IMR-90 (cell line): ENCODE measurements at regions not wholly inside any gene's neighbourhood (a gene's known extent, or its start where the extent isn't known, plus 50 kb on each side); places are given as distances from the start of the nearest gene placed in this dataset.
A peak's percentile ranks its signal among the peaks of the same experiment; 100 is the strongest.

Source experiments
- ATAC-seq: fragments of 200-7000 bp; cut with Tn5 transposase; 2 replicates; pipeline ENCODE4 v1.9.1; 2020; ENCODE audit warnings: low read depth, mild to moderate bottlenecking, moderate library complexity
- BruUV-seq: library from RNA; stranded (reverse); fragments of 400-500 nt; replicated peaks from 2 replicates; lab custom pipeline; 2021; lab: Mats Ljungman, UMichigan
- CTCF ChIA-PET: fragments of 300-600 bp; formaldehyde crosslinking; extraction: SDS; loops from one replicate; lab custom pipeline; 2021; ENCODE audit warnings: antibody characterized with exemption; lab: Yijun Ruan, JAX
- POLR2A ChIA-PET: fragments of 300-600 bp; sonication (Branson Sonifier 250); formaldehyde crosslinking; loops from one replicate; lab custom pipeline; 2022; ENCODE audit warnings: antibody characterized with exemption; ENCODE audit not compliant: unreplicated experiment; lab: Charles Lee
- DNase-seq: peaks from one replicate; pipeline ENCODE4 v3.0.0; 2013
- H2AFZ ChIP-seq: replicated peaks from 2 replicates; pipeline ENCODE3; 2013; ENCODE audit warnings: low read length, mild to moderate bottlenecking; ENCODE audit not compliant: poor library complexity
- H2AK5ac ChIP-seq: 2 replicates; pipeline ENCODE4 v1.6.1; 2013; ENCODE audit warnings: low read depth, low read length, inconsistent platforms
- H2AK9ac ChIP-seq: replicated peaks from 2 replicates; pipeline ENCODE3; 2013; ENCODE audit warnings: mild to moderate bottlenecking, low read depth, low read length, moderate library complexity; ENCODE audit not compliant: poor library complexity
- H2BK120ac ChIP-seq: 2 replicates; pipeline ENCODE4 v1.6.1; 2013; ENCODE audit warnings: low read depth, low read length, inconsistent platforms
- H2BK15ac ChIP-seq: 3 replicates; pipeline ENCODE4 v1.6.1; 2013; ENCODE audit warnings: low read depth, low read length, inconsistent platforms
- H2BK20ac ChIP-seq: 2 replicates; pipeline ENCODE4 v1.6.1; 2013; ENCODE audit warnings: low read depth, mild to moderate bottlenecking, inconsistent platforms, low read length, moderate library complexity
- H2BK5ac ChIP-seq: 2 replicates; pipeline ENCODE4 v1.6.1; 2013; ENCODE audit warnings: mild to moderate bottlenecking, low read depth, low read length, inconsistent platforms; ENCODE audit not compliant: poor library complexity, severe bottlenecking
- H3K14ac ChIP-seq: replicated peaks from 2 replicates; pipeline ENCODE4 v1.6.1; 2013; ENCODE audit warnings: low read depth, low read length, inconsistent platforms
- H3K18ac ChIP-seq: 2 replicates; pipeline ENCODE4 v1.6.1; 2013; ENCODE audit warnings: low read depth, low read length, control low read depth
- H3K23ac ChIP-seq: 2 replicates; pipeline ENCODE4 v1.6.1; 2013; ENCODE audit warnings: low read depth, low read length, inconsistent platforms
- H3K27ac ChIP-seq: 2 replicates; pipeline ENCODE4 v1.5.1; 2013; ENCODE audit warnings: mild to moderate bottlenecking, control low read depth, low read length; ENCODE audit not compliant: insufficient read depth
- H3K27me3 ChIP-seq: 2 replicates; pipeline ENCODE4 v1.6.1; 2013; ENCODE audit warnings: low read length; ENCODE audit not compliant: control insufficient read depth, insufficient read depth
- H3K36me3 ChIP-seq: 2 replicates; pipeline ENCODE4 v1.6.1; 2013; ENCODE audit warnings: low read length, mixed read lengths; ENCODE audit not compliant: control insufficient read depth, insufficient read depth
- H3K4ac ChIP-seq: 2 replicates; pipeline ENCODE4 v1.6.1; 2013; ENCODE audit warnings: low read depth, low read length, inconsistent platforms
- H3K4me1 ChIP-seq: 2 replicates; pipeline ENCODE4 v1.6.1; 2013; ENCODE audit warnings: low read length, mixed read lengths; ENCODE audit not compliant: control insufficient read depth, insufficient read depth
- H3K4me2 ChIP-seq: 2 replicates; pipeline ENCODE4 v1.6.1; 2013; ENCODE audit warnings: low read depth, mild to moderate bottlenecking, control low read depth, low read length, moderate library complexity
- H3K4me3 ChIP-seq: 2 replicates; pipeline ENCODE4 v1.5.1; 2013; ENCODE audit warnings: low read depth, mild to moderate bottlenecking, control low read depth, low read length, moderate library complexity; ENCODE audit not compliant: insufficient read depth
- H3K56ac ChIP-seq: 2 replicates; pipeline ENCODE4 v1.6.1; 2013; ENCODE audit warnings: low read length, inconsistent platforms; ENCODE audit not compliant: insufficient read depth; ENCODE audit errors: extremely low read depth
- H3K79me1 ChIP-seq, 2 experiments: 2 replicates each; pipeline ENCODE4 v1.6.1; 2013; ENCODE audit warnings: low read length in 2 of 2, inconsistent platforms in 1 of 2, low read depth in 1 of 2
- H3K9ac ChIP-seq: 2 replicates; pipeline ENCODE4 v1.6.1; 2013; ENCODE audit warnings: low read depth, low read length, control low read depth
- H3K9me1 ChIP-seq: 2 replicates; pipeline ENCODE4 v1.6.1; 2013; ENCODE audit warnings: low read length, inconsistent platforms; ENCODE audit not compliant: insufficient read depth
- H3K9me3 ChIP-seq: 2 replicates; pipeline ENCODE4 v1.6.1; 2013; ENCODE audit warnings: low read length; ENCODE audit not compliant: control insufficient read depth, insufficient read depth
- H4K20me1 ChIP-seq: 2 replicates; pipeline ENCODE4 v1.6.1; 2013; ENCODE audit warnings: low read length, inconsistent platforms; ENCODE audit not compliant: insufficient read depth
- H4K5ac ChIP-seq: 2 replicates; pipeline ENCODE4 v1.6.1; 2013; ENCODE audit warnings: mild to moderate bottlenecking, low read depth, low read length, control low read depth
- H4K8ac ChIP-seq, 2 experiments: 2 replicates each; pipeline ENCODE4 v1.6.1; 2013; ENCODE audit warnings: low read depth in 2 of 2, low read length in 2 of 2, control low read depth in 1 of 2, inconsistent platforms in 1 of 2
- H4K91ac ChIP-seq: 2 replicates; pipeline ENCODE4 v1.6.1; 2013; ENCODE audit warnings: low read depth, low read length, inconsistent platforms; ENCODE audit not compliant: insufficient read depth
- BHLHE40 ChIP-seq: fragments of 150-350 bp; IDR thresholded peaks from 2 replicates; pipeline ENCODE4 v1.6.1; 2016; ENCODE audit warnings: mild to moderate bottlenecking, low read depth, low read length
- MXI1 ChIP-seq: IDR thresholded peaks from 2 replicates; pipeline ENCODE4 v1.6.1; 2012; ENCODE audit warnings: low read depth, mild to moderate bottlenecking, low read length, moderate library complexity, borderline replicate concordance
- RFX5 ChIP-seq: IDR thresholded peaks from 2 replicates; pipeline ENCODE4 v1.8.0; 2012; ENCODE audit warnings: low read depth, mild to moderate bottlenecking, low read length, moderate library complexity
- USF2 ChIP-seq: fragments of 150-350 bp; IDR thresholded peaks from 2 replicates; pipeline ENCODE4 v1.6.1; 2017; ENCODE audit warnings: mild to moderate bottlenecking, antibody characterized with exemption, low read length, low read depth
- WGBS, 2 experiments: methylation state at CpG; one replicate each; pipeline versions ENCODE4 v1.1.5 to v1.1.7; 2013; ENCODE audit warnings: missing lambda C conversion rate in 2 of 2; ENCODE audit not compliant: insufficient read length in 1 of 2; ENCODE audit errors: extremely low coverage in 2 of 2; 5-methylcytosine and 5-hydroxymethylcytosine counted together
- dilution Hi-C: fragments of 300-500 bp; cut with HindIII; formaldehyde crosslinking; loops from one replicate; pipeline ENCODE4 v1.14.3; 2018; ENCODE audit warnings: low sequenced_read_pairs; ENCODE audit not compliant: unreplicated experiment
- in situ Hi-C: fragments of 300-500 bp; cut with MboI; formaldehyde crosslinking; loops from 3 replicates; pipeline ENCODE4 v1.14.3; 2019; ENCODE audit warnings: low sequenced_read_pairs, inconsistent platforms, mixed read lengths
- intact Hi-C: fragments of 100-400 bp; cut with micrococcal nuclease; formaldehyde crosslinking; loops from 2 replicates; pipeline ENCODE4 v1.10.0; 2022
- TF ChIP-seq, protein P1 (sequence below): conservative IDR thresholded peaks from 2 replicates; pipeline ENCODE4 v1.5.1; 2012; ENCODE audit warnings: mild to moderate bottlenecking, low read depth, low read length, improper control_type of control experiment

DNA sequence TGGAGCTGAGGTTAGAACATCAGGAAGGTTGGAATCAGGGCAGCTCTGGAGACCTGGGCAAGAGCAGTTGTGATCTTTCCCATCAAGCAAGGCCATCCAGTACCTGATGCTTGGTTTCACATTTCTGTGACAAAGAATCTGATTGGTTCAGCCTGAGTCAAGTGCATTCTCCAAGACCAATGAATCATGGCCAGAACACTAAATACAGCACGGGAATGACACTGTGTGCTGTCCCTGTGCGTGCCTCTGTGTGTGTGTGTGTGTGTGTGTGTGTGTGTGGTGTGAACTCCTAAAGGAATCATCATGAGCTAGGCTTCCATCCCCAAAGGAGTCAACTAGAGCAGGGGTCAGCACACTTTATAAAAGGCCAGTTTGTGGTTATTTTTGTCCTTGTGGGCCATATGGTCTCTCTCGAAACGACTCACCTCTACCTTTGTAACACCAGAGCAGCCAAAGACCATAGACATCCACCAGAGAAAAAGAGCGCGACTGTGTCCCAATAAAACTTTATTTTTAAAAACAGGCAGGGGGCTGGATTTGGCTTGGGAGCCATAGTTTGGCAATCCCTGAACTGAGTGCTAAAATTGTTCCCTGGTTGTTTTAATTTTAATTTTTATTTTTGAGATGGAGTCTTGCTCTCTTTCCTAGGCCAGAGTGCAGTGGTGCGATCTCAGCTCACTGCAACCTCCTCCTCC is 99.7 kb downstream of the INHBB start:
- Histone ChIP-seq H3K9me1 (no peaks in the 10 kb centered on the region), H2BK15ac (no peak overlapping the region), H3K79me1 (no peaks in the 10 kb centered on the region), H3K9me3 (no peaks in the 10 kb centered on the region; the same call in 1 of the 2 replicates), H3K56ac (no peak overlapping the region), H3K4me3 (no peak overlapping the region), H2BK120ac (no peak overlapping the region), H2AK5ac (no peak overlapping the region), H3K4ac (no peak overlapping the region), H2BK5ac (no peak overlapping the region), H2AK9ac (no peak overlapping the region), H2BK20ac (no peak overlapping the region), H3K9ac (no peak overlapping the region), H4K8ac (no peak overlapping the region), H3K27ac (no peak overlapping the region), H3K4me2 (no peak overlapping the region), H3K36me3 (no peaks in the 10 kb centered on the region), H4K5ac (no peak overlapping the region), H3K23ac (no peak overlapping the region), H2AFZ (no peak overlapping the region), H4K20me1 (no peaks in the 10 kb centered on the region), H3K4me1 (peaks cover 2% of the 10 kb centered on the region; the same call in 1 of the 2 replicates), H3K14ac (no peak overlapping the region), H3K27me3 (peaks cover 57% of the 10 kb centered on the region), H3K18ac (no peak overlapping the region), H4K91ac (no peak overlapping the region)
- peak; percentile 33 for DNase-seq
- ChIA-PET CTCF (no interaction called here), POLR2A (no interaction called here)
- TF ChIP-seq USF2 (no peak), MXI1 (no peak), RFX5 (no peak), BHLHE40 (peak; percentile 34; the same call in 1 of the 2 replicates)
- TF ChIP-seq, protein P1, sequence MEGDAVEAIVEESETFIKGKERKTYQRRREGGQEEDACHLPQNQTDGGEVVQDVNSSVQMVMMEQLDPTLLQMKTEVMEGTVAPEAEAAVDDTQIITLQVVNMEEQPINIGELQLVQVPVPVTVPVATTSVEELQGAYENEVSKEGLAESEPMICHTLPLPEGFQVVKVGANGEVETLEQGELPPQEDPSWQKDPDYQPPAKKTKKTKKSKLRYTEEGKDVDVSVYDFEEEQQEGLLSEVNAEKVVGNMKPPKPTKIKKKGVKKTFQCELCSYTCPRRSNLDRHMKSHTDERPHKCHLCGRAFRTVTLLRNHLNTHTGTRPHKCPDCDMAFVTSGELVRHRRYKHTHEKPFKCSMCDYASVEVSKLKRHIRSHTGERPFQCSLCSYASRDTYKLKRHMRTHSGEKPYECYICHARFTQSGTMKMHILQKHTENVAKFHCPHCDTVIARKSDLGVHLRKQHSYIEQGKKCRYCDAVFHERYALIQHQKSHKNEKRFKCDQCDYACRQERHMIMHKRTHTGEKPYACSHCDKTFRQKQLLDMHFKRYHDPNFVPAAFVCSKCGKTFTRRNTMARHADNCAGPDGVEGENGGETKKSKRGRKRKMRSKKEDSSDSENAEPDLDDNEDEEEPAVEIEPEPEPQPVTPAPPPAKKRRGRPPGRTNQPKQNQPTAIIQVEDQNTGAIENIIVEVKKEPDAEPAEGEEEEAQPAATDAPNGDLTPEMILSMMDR = no peak
- intact Hi-C loops (no loop called here), in situ Hi-C loops (no loop called here), dilution Hi-C loops (no loop called here)
- ATAC-seq = peak; percentile 34; the same call in 1 of the 2 replicates
- BruUV-seq = no TSS peak
- WGBS, 2 experiments = no CpG with 5 or more reads among the region's 7 CpGs
